ENCODE measurements at regions not wholly inside any gene's neighbourhood (a gene's known extent, or its start where the extent isn't known, plus 50 kb on each side); places are given as distances from the start of the nearest gene placed in this dataset.

- TF ChIP-seq CTCF (IDR thresholded peaks at IDR 0.05) (no peak), POLR2A (IDR thresholded peaks at IDR 0.05) (no peak)
Observed at GRCh38 chr12:115011703-115012102, 327.7 kb upstream of the TBX3 start.
